GM21423 (cell line): ENCODE measurements at regions not wholly inside any gene's neighbourhood (a gene's known extent, or its start where the extent isn't known, plus 50 kb on each side); places are given as distances from the start of the nearest gene placed in this dataset.
"Not testable (repeated sequence)": the region's sequence is repeated elsewhere in the genome, so short reads cannot be mapped to it uniquely, and the experiment has no call there.

ENCODE experiments used
- ATAC-seq: cut with Tn5 transposase; IDR thresholded peaks from one replicate; pipeline ENCODE4 v1.9.1; 2021; ENCODE audit warnings: mild to moderate bottlenecking, moderate library complexity; ENCODE audit not compliant: unreplicated experiment

- ATAC-seq: no peak
These were observed 563.9 kb upstream of the SEMA6A start for GRCh38 chr5:117138523-117138922.

- ATAC-seq: no peak
These were observed 561.2 kb upstream of the SEMA6A start for GRCh38 chr5:117135851-117136250.

DNA sequence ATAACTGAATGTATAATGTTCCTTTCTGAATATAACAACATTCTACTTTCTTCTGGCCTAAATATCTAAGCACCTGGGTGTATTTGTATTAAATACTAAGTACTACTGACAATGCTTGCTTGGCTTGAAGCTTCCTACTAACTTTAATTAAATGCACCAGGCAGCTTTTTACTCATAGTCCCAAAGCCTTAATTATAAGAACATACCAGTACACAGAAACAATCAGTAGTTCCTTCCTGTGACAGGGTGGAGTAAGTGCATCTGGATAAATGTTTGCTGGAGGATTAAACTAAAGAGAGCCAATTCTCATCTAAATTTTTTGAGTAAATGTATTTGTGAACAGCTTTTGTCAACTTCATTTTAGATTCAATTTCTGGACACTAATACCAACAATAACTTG, 558.6 kb upstream of the SEMA6A start:
- ATAC-seq: no peak

GRCh38 chr5:117131876-117132275, 557.3 kb upstream of the SEMA6A start:
- ATAC-seq: no peak

DNA sequence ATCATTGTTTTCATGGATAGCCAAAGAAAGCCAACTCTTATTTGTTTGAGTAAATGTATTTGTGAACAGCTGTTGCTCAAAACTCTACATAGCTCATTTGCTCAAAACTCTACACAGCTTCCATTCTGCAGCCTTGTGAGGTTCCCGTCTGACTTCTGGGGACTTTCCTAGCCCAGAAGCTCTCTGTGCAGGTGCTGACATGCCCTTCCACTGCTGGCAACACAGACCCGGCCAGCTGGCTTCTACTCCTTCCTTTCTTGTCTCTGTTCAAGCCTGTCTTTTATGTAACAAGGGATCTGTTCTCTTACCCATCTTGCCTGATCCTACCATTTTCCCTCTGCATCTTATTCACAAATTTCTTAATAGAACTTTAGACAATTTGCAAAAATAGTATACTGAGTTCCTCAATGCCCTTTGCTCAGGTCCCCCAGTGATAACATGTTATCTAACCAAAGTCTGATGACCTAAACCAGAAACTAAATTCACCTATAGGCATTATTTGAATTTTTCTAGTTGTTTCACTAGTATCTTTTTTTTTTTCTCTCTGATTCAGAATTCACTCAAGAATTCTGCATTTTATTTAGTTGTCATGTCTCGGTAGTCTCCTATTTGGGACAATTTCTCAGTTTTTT, 556.5 kb upstream of the SEMA6A start:
- ATAC-seq: peak; percentile 84

- no peak for ATAC-seq
These were observed 543.9 kb upstream of the SEMA6A start for GRCh38 chr5:117118499-117118898.

DNA sequence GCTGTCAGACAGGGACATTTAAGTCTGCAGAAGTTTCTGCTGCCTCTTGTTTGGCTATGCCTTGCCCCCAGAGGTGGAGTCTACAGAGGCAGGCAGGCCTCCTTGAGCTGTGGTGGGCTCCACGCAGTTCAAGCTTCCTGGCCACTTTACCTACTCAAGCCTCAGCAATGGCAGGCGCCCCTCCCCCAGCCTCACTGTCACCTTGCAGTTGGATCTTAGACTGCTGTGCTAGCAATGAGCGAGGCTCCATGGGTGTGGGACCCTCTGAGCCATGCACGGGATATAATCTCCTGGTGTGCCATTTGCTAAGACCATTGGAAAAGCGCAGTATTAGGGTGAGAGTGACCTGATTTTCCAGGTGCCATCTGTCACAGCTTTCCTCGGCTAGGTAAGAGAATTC, 542.7 kb upstream of the SEMA6A start:
- ATAC-seq: not testable (repeated sequence)

GRCh38 chr5:117110548-117110947, 535.9 kb upstream of the SEMA6A start:
- ATAC-seq: no peak

DNA sequence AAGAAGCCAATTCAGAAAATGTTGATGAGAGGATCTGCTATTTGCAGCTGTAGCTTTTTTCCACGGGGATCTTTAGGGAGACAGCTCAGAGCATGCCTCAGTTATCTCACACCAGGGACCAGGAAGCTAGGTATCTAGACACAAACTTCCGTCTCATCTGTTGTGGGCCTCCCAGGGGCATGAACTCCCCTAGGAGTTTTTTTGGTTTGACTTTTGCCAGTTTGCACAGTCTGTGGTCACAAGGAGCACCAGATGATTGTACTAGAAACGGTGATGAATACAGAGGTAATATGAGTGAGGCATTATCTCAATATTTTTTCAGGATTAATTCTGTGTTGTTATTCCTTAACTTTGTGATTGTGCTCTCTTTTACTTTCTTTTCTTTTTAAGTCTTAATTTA, 533.2 kb upstream of the SEMA6A start:
- ATAC-seq: no peak

DNA sequence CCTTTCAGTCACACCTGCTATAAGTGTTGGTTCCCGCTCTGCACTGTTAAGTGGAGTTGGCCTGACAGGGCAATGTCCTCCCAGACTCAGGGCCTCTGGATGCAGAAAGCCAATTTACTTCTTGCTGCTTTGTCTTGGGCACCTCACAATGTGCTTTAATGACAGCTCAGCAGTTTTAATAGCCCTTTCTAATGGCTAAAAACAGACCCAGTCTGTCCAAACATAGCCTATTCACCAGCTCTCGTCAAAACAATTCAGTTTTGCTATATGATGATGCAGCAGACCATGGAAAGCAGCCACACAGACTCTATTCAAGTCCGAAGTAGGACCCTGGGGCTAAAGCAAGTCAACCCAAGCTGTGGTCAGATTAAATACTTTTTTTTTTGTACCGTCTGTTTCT, 529.1 kb upstream of the SEMA6A start:
- no peak for ATAC-seq

- ATAC-seq: no peak
These were observed 528.0 kb upstream of the SEMA6A start for GRCh38 chr5:117102591-117102990.

GRCh38 chr5:117100176-117100575, 525.6 kb upstream of the SEMA6A start:
- no peak for ATAC-seq

- no peak for ATAC-seq
These were observed 523.5 kb upstream of the SEMA6A start for GRCh38 chr5:117098094-117098493.

- ATAC-seq: no peak
These were observed 521.0 kb upstream of the SEMA6A start for GRCh38 chr5:117095346-117096332.

DNA sequence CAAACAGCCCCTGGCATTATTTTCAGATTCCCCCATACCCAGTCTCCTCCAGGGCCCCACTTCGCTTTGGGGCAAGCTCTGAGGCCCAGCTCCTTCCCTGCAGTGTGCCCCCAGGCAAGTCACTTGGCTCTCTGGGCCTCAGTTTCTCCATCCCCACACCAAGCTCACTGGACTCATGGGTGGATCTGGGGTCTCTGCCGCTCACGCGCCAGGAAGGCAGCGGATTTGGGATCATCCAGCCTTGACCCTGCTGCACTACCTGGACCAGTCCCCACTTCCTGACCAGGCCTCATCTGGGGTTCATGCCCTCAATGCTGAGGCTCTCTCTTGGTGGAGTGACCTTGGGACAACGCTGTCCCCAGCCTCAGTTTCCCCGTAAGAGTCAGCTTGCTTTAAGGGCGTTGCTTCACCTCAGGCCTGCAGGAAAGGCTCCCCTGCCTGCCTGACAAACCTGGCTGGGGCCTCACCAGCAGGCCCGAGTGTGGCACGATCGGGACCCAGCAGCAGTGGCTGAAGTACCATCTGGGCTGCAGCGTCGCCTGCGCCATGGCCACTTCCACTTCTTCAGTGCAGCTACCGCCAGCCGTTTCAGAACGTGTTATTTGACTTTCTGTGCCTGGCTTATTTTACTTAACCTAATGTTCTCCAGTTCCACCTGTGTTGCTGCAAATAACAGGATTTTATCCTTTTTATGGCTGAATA, 519.6 kb upstream of the SEMA6A start:
- ATAC-seq: no peak

DNA sequence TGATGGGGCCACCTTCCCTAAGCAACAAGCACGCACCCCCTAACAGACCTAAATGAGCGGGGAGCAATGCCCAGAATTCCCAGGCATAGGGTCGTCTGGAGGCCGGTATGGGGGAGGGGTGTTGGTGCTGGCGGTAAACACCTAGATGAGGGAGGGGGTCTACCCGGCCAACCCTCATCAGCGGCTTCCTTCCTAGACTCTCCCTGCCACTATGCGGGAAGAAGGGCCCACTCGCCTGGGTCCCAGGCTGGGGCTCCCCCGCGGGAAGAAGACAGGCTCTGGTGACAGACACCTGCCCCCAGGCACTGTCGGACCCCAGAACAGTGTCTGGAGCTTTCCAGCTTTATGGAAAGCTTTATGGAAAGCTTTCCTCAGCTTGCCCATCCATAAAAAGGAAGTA, 519.0 kb upstream of the SEMA6A start:
- no peak for ATAC-seq

GRCh38 chr5:117089001-117089400, 514.4 kb upstream of the SEMA6A start:
- no peak for ATAC-seq

DNA sequence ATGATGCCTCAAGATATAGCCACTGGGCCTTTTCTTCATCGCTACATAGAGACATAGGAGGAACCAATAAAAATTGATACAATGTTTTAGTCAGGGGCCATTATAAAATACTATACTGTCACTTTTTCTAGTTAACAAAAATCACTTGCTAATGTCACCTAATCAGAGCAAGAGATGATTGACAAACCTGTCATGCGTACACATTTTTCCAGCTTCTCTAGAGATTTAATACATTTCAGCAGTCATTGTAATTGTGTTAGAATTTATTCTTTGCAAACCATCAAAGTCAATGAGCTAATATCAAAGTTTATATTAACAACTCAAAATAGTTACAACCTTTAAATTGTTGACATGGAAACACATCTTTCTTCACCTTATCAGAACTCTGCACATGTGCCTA, 513.6 kb upstream of the SEMA6A start:
- ATAC-seq: no peak

DNA sequence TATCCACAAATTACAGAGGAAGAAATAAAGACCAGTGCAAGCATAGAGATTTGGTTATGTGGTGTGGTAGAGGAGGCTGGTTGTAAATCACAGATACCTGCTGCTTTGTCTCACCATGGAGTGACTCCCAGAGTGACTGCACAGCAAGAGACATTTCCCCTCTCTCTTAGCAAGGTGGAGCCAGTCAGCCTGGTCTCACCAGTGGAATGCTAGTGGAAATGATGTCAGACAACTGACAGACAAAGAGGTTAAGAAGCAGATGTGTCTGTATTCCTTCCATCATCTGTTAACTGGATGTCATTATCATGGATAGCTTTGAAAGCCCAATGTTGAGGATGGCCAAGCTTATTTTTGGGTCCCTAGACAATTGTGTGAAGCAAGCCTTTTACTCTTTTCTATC, 509.4 kb upstream of the SEMA6A start:
- ATAC-seq: no peak

GRCh38 chr5:117082977-117083376, 508.4 kb upstream of the SEMA6A start:
- no peak for ATAC-seq

GRCh38 chr5:117077142-117077541, 502.5 kb upstream of the SEMA6A start:
- ATAC-seq: no peak

GRCh38 chr5:117072439-117072838, 497.8 kb upstream of the SEMA6A start:
- ATAC-seq: no peak
